Activated T-helper 17 cell treated with anti-CD3 and anti-CD28 coated beads, Interleukin-2, amount 50 U/mL, for 72 hours (primary cell): ENCODE measurements at regions not wholly inside any gene's neighbourhood (a gene's known extent, or its start where the extent isn't known, plus 50 kb on each side); places are given as distances from the start of the nearest gene placed in this dataset.

Experiments used
- ATAC-seq: fragments of 150-1000 bp; cut with Tn5 transposase; replicated peaks from 2 replicates; pipeline ENCODE4 v1.10.0; 2021; ENCODE audit warnings: mild to moderate bottlenecking, moderate library complexity
- H3K27ac Mint-ChIP-seq: one replicate; pipeline ENCODE4 v1.8.0; 2022; ENCODE audit warnings: mixed read lengths
- H3K27me3 Mint-ChIP-seq: one replicate; pipeline ENCODE4 v1.8.0; 2022; ENCODE audit warnings: mixed read lengths
- H3K36me3 Mint-ChIP-seq: one replicate; pipeline ENCODE4 v1.8.0; 2022; ENCODE audit warnings: low read depth, mild to moderate bottlenecking, mixed read lengths
- H3K4me1 Mint-ChIP-seq: one replicate; pipeline ENCODE4 v1.8.0; 2022; ENCODE audit warnings: mixed read lengths
- H3K4me3 Mint-ChIP-seq: one replicate; pipeline ENCODE4 v1.8.0; 2022; ENCODE audit warnings: mild to moderate bottlenecking, mixed read lengths
- H3K9me3 Mint-ChIP-seq: one replicate; pipeline ENCODE4 v1.8.0; 2022; ENCODE audit warnings: mixed read lengths

DNA sequence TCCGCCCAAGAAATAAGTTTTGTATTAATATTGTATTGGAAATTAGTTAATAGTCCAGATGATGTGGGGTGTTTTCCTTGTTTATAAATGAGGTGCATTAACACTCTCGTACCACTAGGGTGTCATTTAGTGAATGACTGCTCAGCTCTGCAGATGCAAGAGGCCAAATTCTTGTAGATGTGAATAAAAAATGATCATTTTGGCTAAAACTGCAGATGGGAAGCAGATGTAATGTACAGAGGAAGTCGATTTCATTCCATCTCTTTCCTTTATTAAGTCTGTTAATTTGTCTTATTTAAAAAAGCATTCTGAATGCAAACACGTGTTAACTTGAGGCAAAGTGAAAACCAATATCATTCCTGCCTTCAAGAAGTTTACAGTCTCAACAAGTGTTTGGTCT is 108.1 kb downstream of the DHX15 start:
- H3K36me3 Mint-ChIP-seq, result no peaks in the 10 kb centered on the region
- H3K27ac Mint-ChIP-seq, result no peak overlapping the region
- peaks cover 12% of the 10 kb centered on the region for H3K4me1 Mint-ChIP-seq
- no peaks in the 10 kb centered on the region for H3K9me3 Mint-ChIP-seq
- H3K27me3 Mint-ChIP-seq, result peaks cover 38% of the 10 kb centered on the region
- no peak for ATAC-seq
- H3K4me3 Mint-ChIP-seq, result no peak overlapping the region

DNA sequence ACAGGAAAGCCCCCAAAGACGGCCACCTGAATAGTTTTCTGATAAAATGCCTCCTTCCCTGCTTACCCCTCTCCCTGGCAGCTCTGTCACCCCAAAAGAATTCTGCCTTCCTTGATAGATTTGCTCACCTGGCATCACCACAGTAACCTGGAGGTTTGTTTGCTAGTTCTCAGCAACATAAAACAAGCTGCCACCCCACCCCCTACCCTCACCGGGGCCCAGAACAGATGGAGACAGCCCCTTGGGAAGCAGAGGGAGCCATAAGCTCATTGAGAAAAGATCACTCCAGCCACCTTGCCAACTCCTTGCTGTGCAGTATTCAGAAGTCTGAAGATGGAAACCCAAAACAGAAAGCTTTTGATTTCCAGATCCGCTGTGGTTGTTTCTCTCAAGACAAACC is 108.6 kb downstream of the DHX15 start:
- H3K27ac Mint-ChIP-seq, result no peak overlapping the region
- H3K36me3 Mint-ChIP-seq, result no peaks in the 10 kb centered on the region
- H3K9me3 Mint-ChIP-seq, result no peaks in the 10 kb centered on the region
- peaks cover 37% of the 10 kb centered on the region for H3K27me3 Mint-ChIP-seq
- ATAC-seq, result no peak
- H3K4me1 Mint-ChIP-seq, result peaks cover 16% of the 10 kb centered on the region
- H3K4me3 Mint-ChIP-seq, result no peak overlapping the region

- ATAC-seq, result no peak
- peak overlapping the region; percentile 86 for H3K4me3 Mint-ChIP-seq
- no peaks in the 10 kb centered on the region for H3K9me3 Mint-ChIP-seq
- no peak overlapping the region for H3K27ac Mint-ChIP-seq
- peaks cover 16% of the 10 kb centered on the region for H3K4me1 Mint-ChIP-seq
- H3K27me3 Mint-ChIP-seq, result peaks cover 47% of the 10 kb centered on the region
- H3K36me3 Mint-ChIP-seq, result no peaks in the 10 kb centered on the region
Measured at GRCh38 chr4:24473309-24473721, 111.0 kb downstream of the DHX15 start.

GRCh38 chr4:24472514-24473308 is 111.6 kb downstream of the DHX15 start:
- Mint-ChIP-seq H3K27ac (no peak overlapping the region), H3K36me3 (no peaks in the 10 kb centered on the region), H3K9me3 (no peaks in the 10 kb centered on the region), H3K4me3 (peak overlapping the region; percentile 86), H3K4me1 (peaks cover 16% of the 10 kb centered on the region), H3K27me3 (peaks cover 47% of the 10 kb centered on the region)
- ATAC-seq, result peak; percentile 46

DNA sequence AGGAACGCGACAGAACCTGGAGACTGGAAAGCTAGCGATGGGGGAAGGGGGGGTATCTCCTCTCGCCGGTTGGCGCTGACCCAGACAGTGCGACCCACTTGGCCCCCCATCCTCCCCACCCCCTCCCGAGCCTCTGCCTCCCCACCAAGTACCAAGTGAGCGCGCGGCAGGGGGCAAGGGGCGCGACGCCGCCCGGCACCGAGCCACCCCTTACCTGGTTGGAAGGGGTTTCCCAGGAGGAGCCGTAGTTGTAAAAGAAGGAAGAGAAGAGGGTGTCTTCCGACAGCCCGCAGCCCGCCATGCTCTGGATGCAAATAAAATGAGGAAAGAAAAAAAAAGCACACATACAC is 112.2 kb downstream of the DHX15 start:
- H3K4me1 Mint-ChIP-seq, result peaks cover 16% of the 10 kb centered on the region
- no peaks in the 10 kb centered on the region for H3K9me3 Mint-ChIP-seq
- peaks cover 48% of the 10 kb centered on the region for H3K27me3 Mint-ChIP-seq
- H3K36me3 Mint-ChIP-seq, result no peaks in the 10 kb centered on the region
- no peak for ATAC-seq
- peak overlapping the region; percentile 86 for H3K4me3 Mint-ChIP-seq
- no peak overlapping the region for H3K27ac Mint-ChIP-seq

DNA sequence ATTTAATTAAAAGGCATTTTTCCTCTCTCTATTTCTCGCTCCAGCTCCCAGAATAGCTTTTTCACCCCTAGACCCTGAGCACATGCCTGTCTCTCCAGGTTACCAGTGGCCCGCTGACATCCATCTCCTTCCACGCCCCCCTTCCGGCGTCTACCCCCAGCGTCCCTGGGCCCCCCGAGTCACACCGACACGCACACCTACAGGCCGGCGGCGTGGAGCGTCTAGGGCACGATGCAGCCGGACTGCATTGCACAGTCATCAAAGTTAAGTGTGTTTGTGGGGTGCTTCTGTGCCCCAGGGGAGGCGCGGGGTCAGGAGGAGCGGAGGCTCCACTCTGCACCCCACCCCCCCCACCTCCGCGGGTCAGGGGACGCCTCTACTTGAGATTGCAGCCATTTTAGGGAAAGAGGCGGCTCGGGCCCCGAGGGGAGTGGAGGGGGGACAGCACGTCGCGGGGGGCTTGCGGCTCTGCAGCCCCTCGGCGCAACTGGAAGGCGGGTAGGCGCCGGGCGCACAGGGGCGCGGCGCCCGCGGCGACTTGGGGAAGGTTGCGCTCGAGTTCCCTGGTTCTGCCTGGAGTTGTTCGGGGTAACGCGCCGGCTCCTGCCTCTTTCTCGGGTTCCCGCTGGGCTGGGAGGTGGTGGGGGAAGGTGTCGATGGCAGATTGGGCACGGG is 112.7 kb downstream of the DHX15 start:
- Mint-ChIP-seq H3K9me3 (no peaks in the 10 kb centered on the region), H3K27ac (no peak overlapping the region)

DNA sequence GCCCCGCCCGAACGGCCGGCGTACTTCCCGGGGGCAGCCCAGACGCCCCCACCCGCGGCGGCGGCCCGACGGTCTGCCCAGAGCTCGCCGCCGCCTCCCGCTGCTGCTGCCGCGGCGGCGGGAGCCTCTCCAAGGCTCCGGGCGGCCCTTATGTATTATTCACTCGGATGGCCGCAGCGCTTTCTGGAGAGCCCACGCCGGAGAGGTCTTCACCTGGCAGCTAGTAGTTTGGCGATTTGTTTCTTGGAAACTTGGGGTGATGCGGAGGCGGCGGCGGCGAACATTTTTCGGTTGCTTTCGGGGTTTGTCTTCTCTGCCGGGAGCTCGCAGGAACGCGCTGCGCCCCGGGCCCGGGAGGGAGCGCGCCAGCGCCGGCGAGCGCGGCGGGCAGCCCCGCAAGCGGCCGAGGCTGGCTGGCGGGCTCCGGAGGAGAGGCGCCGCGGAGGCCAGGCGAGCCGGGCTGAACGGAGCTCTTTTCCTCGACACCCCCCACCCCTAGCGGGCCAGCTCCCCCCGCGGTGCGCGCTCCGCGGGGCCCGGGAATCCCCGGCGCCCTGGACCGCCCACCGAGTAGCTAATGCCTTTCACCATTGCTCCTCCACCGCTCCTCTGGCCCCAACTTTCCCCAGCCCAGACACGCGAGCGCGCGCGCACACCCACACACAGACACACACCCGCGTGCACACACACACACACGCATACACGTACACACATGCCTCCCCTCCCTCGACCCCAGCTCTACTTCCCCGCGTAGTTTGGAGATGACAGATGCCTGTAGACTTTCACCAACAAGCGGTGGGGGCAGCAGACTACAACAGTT is 113.5 kb downstream of the DHX15 start:
- Mint-ChIP-seq H3K9me3 (no peaks in the 10 kb centered on the region), H3K27me3 (peaks cover 46% of the 10 kb centered on the region), H3K36me3 (no peaks in the 10 kb centered on the region), H3K27ac (no peak overlapping the region), H3K4me1 (peaks cover 16% of the 10 kb centered on the region), H3K4me3 (peak overlapping the region; percentile 86)
- peak; percentile 36 for ATAC-seq

More for the DNA sequence above, 112.7 kb downstream of the DHX15 start:
- Mint-ChIP-seq H3K4me1 (peaks cover 16% of the 10 kb centered on the region), H3K27me3 (peaks cover 46% of the 10 kb centered on the region), H3K4me3 (peak overlapping the region; percentile 86), H3K36me3 (no peaks in the 10 kb centered on the region)
- peak; percentile 2 for ATAC-seq

- no peak for ATAC-seq
- no peaks in the 10 kb centered on the region for H3K36me3 Mint-ChIP-seq
- peaks cover 12% of the 10 kb centered on the region for H3K4me1 Mint-ChIP-seq
- H3K27ac Mint-ChIP-seq, result no peak overlapping the region
- H3K9me3 Mint-ChIP-seq, result no peaks in the 10 kb centered on the region
- peaks cover 62% of the 10 kb centered on the region for H3K27me3 Mint-ChIP-seq
- no peak overlapping the region for H3K4me3 Mint-ChIP-seq
Measured at GRCh38 chr4:24468071-24468470, 116.3 kb downstream of the DHX15 start.

DNA sequence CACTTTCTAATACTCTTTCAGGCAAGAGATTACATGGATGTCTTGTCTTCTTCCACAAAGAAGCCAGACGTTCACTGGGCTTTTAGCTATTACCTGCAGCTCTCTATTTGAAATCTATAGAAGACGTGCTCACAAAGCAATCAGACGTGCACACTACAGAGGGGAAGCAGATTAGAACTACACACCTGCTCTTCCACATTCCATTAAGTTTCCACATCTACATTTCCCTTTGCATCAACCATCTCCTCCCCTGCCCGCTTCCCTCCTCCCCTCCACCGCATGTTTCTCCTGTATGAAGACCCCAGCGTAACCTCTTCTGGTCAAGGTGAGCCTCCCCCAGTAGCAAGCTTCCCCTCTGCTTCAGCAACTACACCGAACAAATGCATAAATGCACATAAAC is 119.8 kb downstream of the DHX15 start:
- Mint-ChIP-seq H3K4me3 (no peak overlapping the region), H3K9me3 (no peaks in the 10 kb centered on the region), H3K36me3 (no peaks in the 10 kb centered on the region), H3K4me1 (no peaks in the 10 kb centered on the region), H3K27ac (no peak overlapping the region), H3K27me3 (peaks cover 56% of the 10 kb centered on the region)
- no peak for ATAC-seq

- Mint-ChIP-seq H3K27me3 (peaks cover 22% of the 10 kb centered on the region), H3K36me3 (no peaks in the 10 kb centered on the region), H3K9me3 (peaks cover 3% of the 10 kb centered on the region), H3K27ac (no peak overlapping the region), H3K4me3 (no peak overlapping the region), H3K4me1 (no peaks in the 10 kb centered on the region)
- ATAC-seq, result no peak
Measured at GRCh38 chr4:24456431-24456830, 127.9 kb downstream of the DHX15 start.

DNA sequence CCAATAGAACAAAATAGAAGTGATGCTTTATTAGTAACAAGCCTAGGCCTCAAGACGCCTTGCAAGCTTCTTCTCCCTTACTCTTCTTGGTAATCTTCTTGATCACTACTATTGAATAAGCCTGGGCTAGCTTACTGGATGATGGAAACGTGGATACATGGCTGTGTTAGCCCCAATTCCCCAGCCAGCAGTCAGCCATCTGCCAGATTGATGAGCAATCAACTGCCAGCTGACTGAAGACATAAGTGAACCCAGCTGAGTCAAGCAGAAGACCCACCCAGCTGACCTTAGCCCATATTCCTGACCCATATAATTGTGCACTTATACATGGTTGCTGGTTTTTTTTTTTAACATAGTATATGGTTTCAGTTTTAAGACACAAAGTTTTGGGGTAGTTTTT is 130.4 kb downstream of the DHX15 start:
- no peak for ATAC-seq
- no peaks in the 10 kb centered on the region for H3K4me1 Mint-ChIP-seq
- peaks cover 6% of the 10 kb centered on the region for H3K9me3 Mint-ChIP-seq
- peaks cover 29% of the 10 kb centered on the region for H3K27me3 Mint-ChIP-seq
- H3K27ac Mint-ChIP-seq, result no peak overlapping the region
- H3K4me3 Mint-ChIP-seq, result no peak overlapping the region
- H3K36me3 Mint-ChIP-seq, result no peaks in the 10 kb centered on the region

- Mint-ChIP-seq H3K9me3 (peaks cover 6% of the 10 kb centered on the region), H3K36me3 (no peaks in the 10 kb centered on the region), H3K27me3 (peaks cover 44% of the 10 kb centered on the region), H3K27ac (no peak overlapping the region), H3K4me1 (no peaks in the 10 kb centered on the region), H3K4me3 (no peak overlapping the region)
- no peak for ATAC-seq
Measured at GRCh38 chr4:24451870-24452269, 132.5 kb downstream of the DHX15 start.

- H3K27me3 Mint-ChIP-seq, result peaks cover 33% of the 10 kb centered on the region
- no peak overlapping the region for H3K27ac Mint-ChIP-seq
- H3K4me3 Mint-ChIP-seq, result no peak overlapping the region
- ATAC-seq, result no peak
- H3K9me3 Mint-ChIP-seq, result no peaks in the 10 kb centered on the region
- H3K36me3 Mint-ChIP-seq, result no peaks in the 10 kb centered on the region
- H3K4me1 Mint-ChIP-seq, result no peaks in the 10 kb centered on the region
Measured at GRCh38 chr4:24443200-24443599, 141.2 kb downstream of the DHX15 start.

GRCh38 chr4:24440765-24441164 is 143.6 kb downstream of the DHX15 start:
- Mint-ChIP-seq H3K4me3 (no peak overlapping the region), H3K36me3 (no peaks in the 10 kb centered on the region), H3K27me3 (peaks cover 21% of the 10 kb centered on the region), H3K27ac (no peak overlapping the region), H3K9me3 (no peaks in the 10 kb centered on the region), H3K4me1 (no peaks in the 10 kb centered on the region)
- ATAC-seq, result no peak

GRCh38 chr4:24434241-24434640 is 150.1 kb downstream of the DHX15 start:
- no peak overlapping the region for H3K27ac Mint-ChIP-seq
- H3K4me3 Mint-ChIP-seq, result no peak overlapping the region
- no peaks in the 10 kb centered on the region for H3K36me3 Mint-ChIP-seq
- no peaks in the 10 kb centered on the region for H3K9me3 Mint-ChIP-seq
- peaks cover 16% of the 10 kb centered on the region for H3K27me3 Mint-ChIP-seq
- no peak for ATAC-seq
- no peaks in the 10 kb centered on the region for H3K4me1 Mint-ChIP-seq
